Esophagus mucosa (tissue), 1 donor: ENCODE measurements at regions not wholly inside any gene's neighbourhood (a gene's known extent, or its start where the extent isn't known, plus 50 kb on each side); places are given as distances from the start of the nearest gene placed in this dataset.

Experiments used
- ATAC-seq: fragments of 200-7000 bp; cut with Tn5 transposase; one replicate; pipeline ENCODE4 v1.9.1; 2020
- donor health status: DM: yes; HTN: yes; CAD: no.

- no peak for ATAC-seq
These were observed 71.7 kb upstream of the ZNRF2 start for GRCh38 chr7:30212701-30213111.

- ATAC-seq: no peak
These were observed 70.8 kb upstream of the ZNRF2 start for GRCh38 chr7:30213637-30214036.

- no peak for ATAC-seq
These were observed 69.7 kb upstream of the ZNRF2 start for GRCh38 chr7:30214651-30215137.

- ATAC-seq: no peak
These were observed 62.6 kb upstream of the ZNRF2 start for GRCh38 chr7:30221764-30222163.

GRCh38 chr7:30222515-30223215 is 61.7 kb upstream of the ZNRF2 start:
- no peak for ATAC-seq

- no peak for ATAC-seq
These were observed 60.5 kb upstream of the ZNRF2 start for GRCh38 chr7:30223896-30224295.

GRCh38 chr7:30224511-30225062 is 59.8 kb upstream of the ZNRF2 start:
- ATAC-seq: peak; percentile 56

GRCh38 chr7:30225863-30226613 is 58.4 kb upstream of the ZNRF2 start:
- peak; percentile 95 for ATAC-seq

GRCh38 chr7:30226614-30227268 is 57.7 kb upstream of the ZNRF2 start:
- peak; percentile 14 for ATAC-seq

- ATAC-seq: no peak
These were observed 53.1 kb upstream of the ZNRF2 start for GRCh38 chr7:30231271-30231670.

- no peak for ATAC-seq
These were observed 52.0 kb upstream of the ZNRF2 start for GRCh38 chr7:30232391-30232790.
